Stimulated activated CD8-positive, alpha-beta memory T cell treated with anti-CD3 and anti-CD28 coated beads, Interleukin-15, amount 100 ng/mL, for 48 hours (primary cell): ENCODE measurements at regions not wholly inside any gene's neighbourhood (a gene's known extent, or its start where the extent isn't known, plus 50 kb on each side); places are given as distances from the start of the nearest gene placed in this dataset.
"Not testable (repeated sequence)": the region's sequence is repeated elsewhere in the genome, so short reads cannot be mapped to it uniquely, and the experiment has no call there.

Source experiments
- DNase-seq, 2 donors: peaks; one replicate each; pipeline ENCODE4 v3.0.0-alpha.2; 2020; ENCODE audit warnings: low read depth in 2 of 2

DNA sequence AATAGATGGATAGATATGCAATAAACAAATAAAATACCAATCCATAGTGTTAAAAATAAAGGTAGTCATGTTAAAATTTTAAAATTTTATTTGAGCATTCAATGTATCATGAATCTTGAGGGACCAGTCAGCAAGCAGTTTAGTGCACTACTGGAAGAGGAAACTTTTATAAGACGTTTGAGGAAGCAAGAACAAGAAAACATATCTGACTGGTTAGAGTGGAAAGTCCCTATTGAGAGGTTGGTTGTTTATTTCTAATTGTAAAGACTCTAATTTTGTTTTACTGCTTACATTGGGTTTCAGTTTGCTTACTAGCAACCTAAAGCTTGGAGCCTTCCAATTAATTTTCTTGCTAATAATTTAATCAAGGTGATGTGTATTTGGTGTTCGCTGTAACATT is 786.2 kb downstream of the RAB28 start:
- DNase-seq = no peak

DNA sequence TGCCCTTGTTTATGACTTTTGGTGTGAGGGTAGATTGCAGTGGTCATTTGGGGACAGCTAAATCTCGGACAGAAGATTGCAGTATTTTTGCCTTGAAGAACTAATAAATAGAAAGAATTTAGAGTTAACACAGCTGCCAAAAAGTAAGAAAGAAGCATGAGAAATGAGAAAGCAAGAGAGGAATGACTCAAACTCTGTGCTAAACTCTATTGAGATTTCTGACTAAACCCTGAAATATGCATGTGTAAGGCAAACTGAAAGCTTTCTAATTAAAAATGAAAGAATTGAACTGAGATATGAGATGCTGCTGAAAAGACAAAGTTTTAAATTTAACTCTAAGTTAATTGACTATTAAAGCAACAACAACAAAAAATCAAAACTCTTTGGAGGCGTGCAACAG is 791.3 kb downstream of the RAB28 start:
- DNase-seq = no peak

DNA sequence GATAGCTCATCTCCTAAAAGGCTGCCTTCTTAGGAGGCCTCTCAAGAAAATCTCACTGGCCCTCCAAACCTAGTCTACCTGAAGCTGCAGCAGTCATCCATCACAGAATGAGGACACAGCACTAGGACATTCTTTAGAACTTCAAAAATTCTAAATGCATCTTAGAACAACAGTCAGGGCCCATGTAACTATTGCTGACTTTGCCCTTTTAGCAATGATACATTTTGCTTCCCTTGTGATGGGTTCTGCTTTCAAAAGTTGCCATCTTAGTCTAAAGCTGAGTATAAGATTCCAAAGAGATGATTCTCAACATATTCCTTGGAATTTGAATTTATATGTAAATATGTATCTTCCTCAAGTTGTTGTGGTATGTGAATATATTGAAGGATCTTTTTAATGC is 793.0 kb downstream of the RAB28 start:
- no peak for DNase-seq

DNA sequence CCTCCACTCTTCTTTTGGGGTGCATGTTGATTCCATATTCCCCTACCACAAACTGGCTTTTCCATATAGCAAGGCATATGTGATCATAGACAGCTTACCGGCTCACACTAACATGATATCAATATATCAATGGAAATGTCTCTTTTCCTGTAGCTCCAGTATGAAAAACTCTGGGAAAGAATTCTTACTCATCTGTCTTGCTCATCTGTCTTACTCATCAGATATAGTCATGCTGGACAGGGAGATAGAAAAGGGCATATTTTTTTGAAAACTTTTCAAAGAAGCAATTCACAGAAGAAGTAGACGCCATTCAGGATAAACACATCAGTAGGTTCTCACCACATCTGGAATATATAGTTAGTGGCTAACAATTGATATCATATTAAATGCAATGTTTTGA is 794.7 kb downstream of the RAB28 start:
- no peak for DNase-seq

DNA sequence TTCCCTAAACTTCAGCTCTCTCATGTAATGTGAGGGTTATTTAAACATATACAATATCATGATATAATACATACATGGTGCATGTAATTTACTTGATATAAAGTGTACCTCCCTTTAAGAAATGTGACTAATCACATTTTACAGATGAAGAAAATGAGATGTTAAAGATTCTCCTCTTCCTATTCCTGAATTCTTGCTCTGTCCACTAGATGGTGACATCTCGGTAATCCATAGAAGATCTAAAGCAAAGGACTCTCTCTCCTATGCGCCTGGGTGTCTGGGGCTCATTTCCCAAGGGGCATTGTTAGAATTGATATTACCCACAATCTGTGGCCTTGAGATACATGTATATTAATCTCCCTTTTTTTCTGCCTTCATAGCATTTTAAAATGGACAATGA is 804.9 kb downstream of the RAB28 start:
- no peak for DNase-seq

DNA sequence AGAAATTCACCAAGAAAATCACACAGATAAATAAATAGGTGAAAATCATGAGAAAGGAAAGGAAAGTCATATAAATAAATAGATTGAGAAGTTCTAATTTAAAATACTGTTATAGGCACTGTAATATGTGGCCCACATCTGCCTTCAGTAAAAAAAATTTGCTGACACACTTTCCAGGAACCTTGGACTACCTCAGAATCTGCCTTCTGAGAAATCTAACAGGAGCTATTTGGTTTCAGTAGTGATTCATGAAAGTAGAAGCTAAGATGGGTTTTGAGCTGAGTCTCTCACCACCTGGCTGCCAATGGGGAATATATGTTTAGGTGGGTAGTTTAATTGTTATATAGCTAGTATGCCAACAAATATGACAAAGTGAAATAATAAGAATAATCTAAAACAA is 810.0 kb downstream of the RAB28 start:
- DNase-seq = no peak

DNA sequence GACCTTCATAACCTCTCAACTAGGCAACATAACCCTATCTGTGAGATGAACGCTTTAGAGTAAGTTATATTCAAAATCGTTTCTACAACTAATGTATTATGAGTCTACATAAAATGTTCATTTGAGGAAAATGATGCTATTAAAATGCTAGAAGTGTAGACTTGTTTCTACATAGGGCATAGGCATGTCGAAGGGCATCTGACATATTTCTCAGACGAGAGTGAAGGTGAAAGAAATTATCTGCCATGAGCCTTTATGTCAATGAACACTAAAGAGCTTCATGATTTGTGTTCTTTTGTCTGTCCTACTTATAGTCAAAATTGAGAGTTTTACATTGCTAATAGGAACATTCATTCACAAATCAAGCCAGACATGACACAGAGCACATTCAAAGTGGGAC is 811.8 kb downstream of the RAB28 start:
- no peak for DNase-seq

DNA sequence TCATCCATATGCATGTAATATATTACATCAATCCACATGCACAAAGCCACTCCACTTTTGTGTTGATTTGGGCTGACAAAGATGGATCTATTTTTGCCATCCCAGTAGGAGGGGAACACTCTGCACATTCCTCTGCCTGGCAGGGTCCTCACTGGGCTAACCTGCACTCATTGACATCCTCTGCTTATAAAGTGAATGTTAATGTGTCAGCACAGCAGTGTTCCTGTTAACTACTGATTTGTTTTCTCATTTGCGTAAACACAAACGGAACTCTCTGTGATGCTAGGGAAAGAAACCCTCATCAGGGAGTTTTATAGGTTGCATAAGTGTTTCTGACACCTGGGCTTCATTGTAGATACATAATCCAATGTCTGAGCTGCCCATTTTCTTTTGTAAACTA is 826.0 kb downstream of the RAB28 start:
- DNase-seq = no peak

DNA sequence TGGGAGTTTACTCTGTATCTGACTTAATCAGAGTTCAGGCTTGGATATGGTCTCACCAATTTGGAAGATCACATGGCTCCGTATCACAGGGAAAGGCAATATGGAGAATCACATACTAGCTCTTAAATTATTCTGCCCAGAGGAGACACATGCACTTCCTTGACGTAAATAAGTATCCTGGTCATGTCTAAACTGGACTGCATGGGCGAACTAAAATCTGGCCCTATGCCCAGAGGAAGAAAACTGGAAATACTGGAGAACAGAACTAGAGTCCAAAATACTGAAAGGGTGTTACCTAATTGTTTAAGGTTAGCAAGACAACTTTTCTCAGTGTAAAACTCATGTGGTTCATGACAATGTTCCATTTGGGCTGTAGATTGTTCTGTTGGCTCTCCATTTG is 832.3 kb downstream of the RAB28 start:
- no peak for DNase-seq

DNA sequence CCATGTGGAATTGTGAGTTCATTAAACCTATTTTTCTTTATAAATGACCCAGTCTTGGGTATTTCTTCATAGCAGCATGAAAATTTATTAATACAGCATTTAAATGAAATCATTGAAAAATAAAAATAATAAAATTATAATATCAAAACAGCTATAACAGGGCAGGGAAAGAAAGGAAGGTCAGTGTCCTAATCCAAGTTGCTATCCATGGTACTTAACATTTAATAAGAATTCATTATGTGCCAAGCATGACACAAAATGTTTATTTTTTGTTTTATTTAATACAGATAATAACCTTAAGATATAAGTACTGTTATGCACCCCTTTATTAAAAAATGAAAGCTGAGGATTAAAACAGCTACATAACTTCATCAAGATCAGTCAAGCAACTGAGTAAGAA is 838.4 kb downstream of the RAB28 start:
- DNase-seq = no peak

DNA sequence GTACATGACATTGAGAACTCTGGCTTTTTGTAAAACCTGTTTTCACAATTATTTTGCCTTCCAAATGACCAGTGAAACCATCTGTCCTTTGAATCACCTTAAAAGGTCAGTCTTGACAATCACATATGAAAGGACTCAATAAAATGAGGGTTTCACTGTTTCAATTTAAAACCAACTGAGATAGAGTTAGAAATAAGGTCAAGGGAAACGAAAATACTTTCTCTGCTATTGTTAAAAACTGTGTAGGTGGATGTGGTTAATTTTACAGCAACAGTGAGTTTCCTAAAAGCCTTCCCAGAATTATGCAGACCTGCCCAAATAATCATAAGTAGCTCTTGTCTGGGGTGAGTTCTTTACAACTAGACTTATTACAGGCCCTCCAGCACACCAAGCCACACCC is 839.9 kb downstream of the RAB28 start:
- no peak for DNase-seq

DNA sequence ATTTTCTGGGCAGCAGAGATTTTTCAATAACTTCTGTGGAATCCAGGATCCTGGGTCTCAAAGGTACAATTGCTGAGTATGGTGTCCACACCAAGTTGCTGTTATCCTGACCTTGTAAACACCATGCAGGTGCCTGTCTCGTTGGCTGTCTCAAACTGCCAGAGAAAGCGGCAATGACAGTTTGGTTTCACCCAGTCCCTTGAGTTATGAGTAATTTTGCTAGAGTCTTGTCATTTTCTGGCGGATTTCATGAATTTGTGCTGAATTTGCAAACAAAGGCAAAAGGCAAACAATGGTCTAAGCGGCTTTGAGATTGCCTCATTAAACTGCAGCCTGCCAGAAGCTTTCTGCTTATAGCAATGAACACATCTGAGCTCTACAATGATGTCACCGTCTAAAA is 847.9 kb downstream of the RAB28 start:
- no peak for DNase-seq

DNA sequence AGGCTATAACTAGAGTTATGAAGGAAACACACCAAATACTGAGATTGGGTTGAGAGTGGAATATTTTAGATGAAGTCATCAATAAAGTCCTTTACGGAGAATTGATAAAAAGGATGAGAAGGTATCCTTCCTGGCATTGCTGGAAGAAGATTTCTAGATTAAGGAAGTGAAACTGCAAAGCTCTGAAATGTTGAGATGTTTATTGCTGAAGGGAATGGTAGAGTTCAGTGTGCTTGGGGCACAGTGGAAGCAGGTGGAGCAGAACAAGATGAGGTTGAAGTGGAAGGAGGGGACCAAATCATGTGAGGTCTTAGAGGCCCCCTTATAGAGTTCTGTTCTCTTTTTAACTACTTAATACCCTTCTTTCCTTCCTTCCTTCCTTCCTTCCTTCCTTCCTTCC is 848.5 kb downstream of the RAB28 start:
- DNase-seq = no peak

DNA sequence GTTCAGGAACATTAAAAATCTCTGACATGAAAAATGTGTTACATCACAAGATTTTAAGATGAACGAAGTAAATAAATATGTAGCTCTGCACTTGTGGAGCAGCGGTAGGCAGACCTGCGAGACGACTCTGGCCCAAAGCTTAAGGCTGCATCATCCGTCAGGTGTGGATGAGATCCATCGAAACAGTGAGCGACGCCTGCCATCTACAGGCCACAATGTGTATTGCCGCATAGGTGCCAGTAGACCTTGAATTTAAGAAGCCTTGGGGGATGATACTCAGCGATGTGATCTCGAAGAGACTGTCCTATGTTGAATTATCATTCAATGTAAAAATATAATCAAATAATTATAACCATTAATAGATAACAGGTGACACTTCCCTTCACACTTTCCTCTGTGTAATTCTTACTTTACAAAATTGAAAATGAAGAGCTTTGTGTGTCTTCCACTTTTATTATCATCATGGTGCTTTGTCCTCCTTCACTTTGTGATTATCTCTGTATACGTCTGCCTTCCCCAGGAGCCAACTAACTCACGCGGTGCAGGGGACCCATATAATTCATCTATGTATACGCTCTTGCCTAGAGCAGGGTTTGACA is 851.0 kb downstream of the RAB28 start:
- DNase-seq = peak; percentile 27 to 50

DNA sequence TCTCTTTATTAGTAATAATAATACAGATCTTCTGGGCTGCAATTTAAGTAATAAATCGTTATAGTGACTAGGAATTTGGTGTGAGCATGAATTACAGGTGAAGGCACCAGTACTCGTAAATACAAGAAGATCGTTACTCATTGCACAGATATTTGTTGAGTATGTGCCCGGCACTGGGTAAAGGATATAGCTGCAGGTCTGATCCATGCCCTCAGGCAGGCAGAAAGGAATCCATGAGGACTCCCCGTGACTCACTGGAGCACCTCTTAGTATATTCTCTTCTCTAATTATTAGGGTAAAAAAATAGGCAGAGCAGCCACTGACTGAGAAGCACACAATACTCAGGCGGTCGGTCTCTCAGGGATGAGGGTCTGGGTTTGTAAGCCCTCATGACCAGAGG is 868.3 kb downstream of the RAB28 start:
- no peak for DNase-seq

DNA sequence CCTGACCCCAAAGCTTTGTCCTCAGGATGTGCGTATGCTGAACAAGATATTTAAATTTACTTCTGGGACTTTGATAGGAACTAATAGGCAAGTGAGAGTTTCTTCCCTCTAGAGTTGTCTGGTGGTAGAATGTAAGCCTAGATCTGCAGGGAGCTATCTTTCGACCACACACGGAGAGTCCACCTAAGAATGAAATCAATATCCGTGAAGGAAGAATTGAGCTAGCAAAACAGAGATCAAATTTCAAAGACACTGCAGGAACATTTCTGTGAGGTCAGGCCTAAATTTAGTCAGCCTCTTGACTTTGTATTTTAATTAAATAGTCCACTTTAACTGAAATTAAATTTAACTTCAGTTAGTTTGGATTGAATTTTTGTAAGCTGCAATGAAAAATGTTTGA is 871.3 kb downstream of the RAB28 start:
- DNase-seq = no peak

DNA sequence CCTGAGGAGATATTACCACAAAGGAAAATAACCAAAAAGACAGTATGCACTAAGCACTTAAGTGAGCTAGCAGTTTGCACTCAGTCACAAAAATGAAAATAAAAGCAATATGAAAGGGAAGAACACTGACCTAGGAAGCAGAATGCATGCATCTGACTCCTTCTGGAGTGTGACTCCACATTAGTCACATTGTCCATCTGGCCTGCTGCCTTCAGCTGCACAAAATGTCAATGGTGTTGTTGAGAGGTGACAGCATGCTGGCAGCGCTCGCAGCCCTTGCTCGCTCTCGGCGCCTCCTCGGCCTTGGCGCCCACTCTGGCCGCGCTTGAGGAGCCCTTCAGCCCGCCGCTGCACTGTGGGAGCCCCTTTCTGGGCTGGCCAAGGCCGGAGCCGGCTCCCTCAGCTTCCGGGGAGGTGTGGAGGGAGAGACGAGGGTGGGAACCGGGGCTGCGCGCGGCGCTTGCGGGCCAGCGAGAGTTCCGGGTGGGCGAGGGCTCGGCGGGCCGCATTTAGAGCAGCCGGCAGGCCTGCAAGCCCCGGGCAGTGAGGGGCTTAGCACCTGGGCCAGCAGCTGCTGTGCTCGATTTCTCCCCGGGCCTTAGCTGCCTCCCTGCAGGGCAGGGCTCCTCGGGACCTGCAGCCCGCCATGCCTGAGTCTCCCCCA is 874.8 kb downstream of the RAB28 start:
- DNase-seq = not testable (repeated sequence)

DNA sequence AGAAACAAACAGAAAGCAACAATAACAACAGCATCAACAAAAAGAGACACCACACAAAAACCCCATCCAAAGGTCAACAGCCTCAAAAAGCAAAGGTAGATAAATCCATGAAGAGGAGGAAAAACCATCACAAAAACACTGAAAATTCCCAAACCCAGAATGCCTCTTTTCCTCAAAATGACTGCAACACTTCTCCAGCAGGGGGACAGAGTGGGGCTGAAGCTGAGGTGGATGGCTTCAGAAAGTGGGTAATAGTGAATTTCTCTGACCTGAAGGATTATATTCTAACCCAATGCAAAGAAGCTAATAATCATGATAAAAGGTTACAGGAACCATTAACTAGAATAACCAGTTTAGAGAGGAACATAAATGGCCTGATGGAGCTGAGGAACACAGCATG is 888.2 kb downstream of the RAB28 start:
- no peak for DNase-seq

DNA sequence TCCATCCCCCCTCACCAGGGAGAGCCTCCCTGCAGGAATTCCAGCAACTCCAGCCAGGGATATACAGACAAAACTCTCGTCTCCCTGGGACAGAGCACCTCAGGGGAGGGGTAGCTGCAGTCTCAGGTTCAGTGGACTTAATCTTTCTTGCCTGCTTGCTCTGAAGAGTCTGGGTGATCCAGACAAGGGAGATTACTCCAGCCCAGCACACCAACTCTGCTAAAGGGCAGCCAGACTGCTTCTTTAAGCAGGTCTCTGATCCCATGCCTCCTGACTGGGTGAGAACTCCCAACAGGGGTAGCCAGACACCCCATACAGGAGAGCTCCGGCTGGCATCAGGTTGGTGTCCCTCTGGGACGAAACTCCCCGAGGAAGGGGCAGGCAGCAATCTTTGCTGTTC is 888.7 kb downstream of the RAB28 start:
- DNase-seq = no peak

DNA sequence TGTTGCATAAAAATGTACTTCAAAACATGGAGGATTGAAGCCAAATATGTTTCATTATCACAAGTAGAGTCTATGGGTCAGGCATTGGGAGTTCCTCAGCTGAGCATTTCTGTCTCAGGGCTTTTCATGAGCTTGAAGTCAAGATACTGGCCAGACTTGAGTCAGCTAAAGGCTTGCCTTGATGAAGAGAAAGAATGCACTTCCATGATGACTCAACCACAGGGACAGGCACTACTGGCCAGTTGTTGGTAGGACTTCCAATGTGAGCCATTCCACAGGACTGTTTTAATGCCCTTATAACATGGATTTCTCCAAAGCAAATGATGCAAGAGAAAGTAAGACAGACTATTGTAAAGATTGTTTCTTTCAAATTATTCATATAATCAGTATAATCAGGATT is 895.6 kb downstream of the RAB28 start:
- no peak for DNase-seq

DNA sequence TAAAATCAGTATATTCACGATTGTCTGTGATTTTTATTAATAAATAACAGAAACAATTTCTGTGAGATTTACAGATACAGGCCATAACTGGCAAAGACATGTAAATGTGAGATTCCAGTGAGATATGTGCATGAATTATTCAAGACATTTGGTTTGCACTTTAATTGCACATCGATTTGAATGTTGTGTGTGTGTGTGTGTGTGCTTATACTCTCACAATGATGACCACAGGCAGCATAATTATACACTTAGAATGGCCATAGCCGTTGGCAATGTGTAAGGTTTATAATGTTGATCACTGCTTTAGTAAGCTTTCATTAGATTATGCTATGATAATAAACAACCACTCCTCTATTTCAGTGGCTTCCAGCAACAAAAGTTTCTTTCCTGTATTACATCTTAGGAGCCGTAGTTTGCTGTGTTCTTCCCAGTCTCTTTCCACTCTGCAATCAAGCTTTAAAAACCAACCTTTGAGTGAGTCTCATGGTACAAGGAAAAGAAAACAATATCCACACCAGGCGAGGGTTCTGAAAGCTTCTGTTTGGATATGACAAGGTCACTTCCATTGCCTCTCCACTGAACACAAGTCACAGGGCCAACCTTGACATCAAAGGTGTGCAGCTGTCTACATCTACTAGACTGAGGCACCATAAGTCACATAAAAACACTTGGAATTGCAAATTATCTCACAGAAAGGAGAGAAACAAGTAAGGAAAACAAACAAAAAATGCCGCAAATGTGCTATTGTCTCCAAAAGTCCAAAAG is 897.7 kb downstream of the RAB28 start:
- no peak for DNase-seq

DNA sequence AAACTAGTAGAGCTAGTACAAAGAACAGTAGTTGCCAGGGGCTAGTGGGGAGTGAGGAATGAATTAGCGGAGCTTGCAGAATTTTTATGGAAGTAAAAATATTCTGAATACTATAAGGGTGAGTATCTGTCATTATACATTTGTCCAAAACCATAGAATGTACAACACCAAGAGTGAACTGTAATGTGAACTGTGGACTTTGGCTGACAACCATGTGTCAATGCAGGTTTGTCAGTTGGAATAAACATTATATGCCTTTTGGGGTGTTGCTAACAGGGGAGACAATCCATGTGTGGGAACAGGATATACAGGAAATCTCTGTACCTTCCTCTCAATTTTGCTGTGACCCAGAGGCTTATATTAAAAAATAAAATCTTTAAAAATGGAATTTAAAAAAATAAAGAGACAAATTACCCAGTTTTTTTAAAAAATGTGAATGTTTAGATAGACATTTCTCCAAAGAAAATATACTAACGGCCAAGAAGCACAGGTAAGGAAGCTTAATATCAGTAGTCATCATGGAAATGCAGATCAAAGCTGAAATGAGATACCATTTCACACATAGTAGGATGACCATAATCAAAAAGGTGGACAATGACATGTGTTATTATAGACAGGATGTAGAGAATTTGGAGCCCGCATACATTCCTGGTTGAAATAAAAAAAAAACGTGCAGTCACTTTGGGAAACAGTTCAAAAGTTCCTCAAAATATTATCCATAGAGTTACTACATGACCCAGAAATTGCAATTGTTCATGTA is 899.8 kb downstream of the RAB28 start:
- no peak for DNase-seq

DNA sequence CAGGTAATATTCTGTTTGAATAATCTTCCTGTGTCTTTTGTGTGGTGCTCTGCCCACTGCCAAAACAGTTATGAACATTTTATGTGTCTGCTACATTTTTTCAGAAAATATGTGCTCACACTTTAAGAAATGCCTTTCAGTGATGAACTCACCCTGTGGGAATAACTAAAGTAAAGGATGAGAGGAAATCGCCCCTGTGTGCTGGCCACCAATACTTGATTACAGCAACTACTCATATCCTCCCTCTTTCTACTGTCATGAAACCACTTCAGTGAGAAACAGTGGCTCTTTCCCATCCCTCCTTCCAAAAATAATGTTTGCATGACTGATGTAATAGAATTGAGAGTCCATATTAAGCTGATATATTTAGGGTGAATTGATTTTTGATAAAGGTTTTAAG is 900.9 kb downstream of the RAB28 start:
- DNase-seq = no peak
